Loucy (cell line): ENCODE measurements at regions not wholly inside any gene's neighbourhood (a gene's known extent, or its start where the extent isn't known, plus 50 kb on each side); places are given as distances from the start of the nearest gene placed in this dataset.

Experiments
- CTCF ChIP-seq: fragments of 200-600 bp; sonication (generic); conservative IDR thresholded peaks from 2 replicates; pipeline ENCODE4 v1.5.1; 2014; ENCODE audit warnings: mild to moderate bottlenecking, antibody characterized with exemption, low read length
- EZH2phosphoT487 ChIP-seq: fragments of 200-600 bp; IDR thresholded peaks from 2 replicates; pipeline ENCODE4 v1.6.1; 2018; ENCODE audit warnings: antibody characterized with exemption, mild to moderate bottlenecking, moderate library complexity, borderline replicate concordance

DNA sequence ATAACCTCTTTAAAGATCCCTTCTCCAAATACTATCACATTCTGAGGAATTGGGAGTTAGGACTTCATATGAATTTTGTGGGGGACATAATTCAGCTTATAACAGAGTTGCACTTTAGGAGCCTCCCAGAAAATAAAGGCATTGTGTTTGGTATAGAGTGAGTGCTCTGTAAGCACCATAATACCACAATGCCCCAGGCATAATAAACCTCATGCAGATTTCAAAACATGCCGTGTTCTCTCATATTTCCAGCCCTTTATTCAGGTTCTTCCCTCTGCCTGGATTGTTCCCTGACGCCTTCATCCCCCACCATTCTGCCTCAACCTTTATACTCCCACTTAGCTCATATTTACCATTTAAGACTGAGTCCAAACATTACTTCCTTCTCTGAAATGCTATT, 398.8 kb upstream of the FAT3 start:
- TF ChIP-seq CTCF (no peak), EZH2phosphoT487 (no peak)
